ENCODE measurements at regions not wholly inside any gene's neighbourhood (a gene's known extent, or its start where the extent isn't known, plus 50 kb on each side); places are given as distances from the start of the nearest gene placed in this dataset.

DNA sequence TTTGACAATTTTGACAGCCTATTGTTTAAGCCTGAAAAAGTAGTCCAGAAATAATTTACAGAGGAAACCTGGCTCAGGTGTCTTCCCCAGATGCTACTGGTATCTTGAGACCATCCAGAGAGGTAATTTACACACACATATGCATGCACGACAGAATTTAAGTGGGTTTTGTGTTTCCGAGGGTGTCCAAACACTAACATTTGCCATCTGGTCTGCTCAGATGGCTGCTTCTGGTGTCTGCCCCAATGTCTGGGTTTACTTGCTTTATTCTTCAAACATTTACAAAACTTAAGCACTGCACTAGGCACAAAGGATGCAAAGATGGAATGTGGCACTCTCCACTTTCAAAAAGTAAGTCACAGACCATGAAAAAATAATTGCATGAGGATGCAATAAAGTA lies 226.6 kb upstream of the EGLN3 start:
- no peak overlapping the region for H3K4me3 ChIP-seq (ENCODE audit: low read length)
- DNase-seq (ENCODE audit: low read depth) = no peak
- TF ChIP-seq, protein P1, sequence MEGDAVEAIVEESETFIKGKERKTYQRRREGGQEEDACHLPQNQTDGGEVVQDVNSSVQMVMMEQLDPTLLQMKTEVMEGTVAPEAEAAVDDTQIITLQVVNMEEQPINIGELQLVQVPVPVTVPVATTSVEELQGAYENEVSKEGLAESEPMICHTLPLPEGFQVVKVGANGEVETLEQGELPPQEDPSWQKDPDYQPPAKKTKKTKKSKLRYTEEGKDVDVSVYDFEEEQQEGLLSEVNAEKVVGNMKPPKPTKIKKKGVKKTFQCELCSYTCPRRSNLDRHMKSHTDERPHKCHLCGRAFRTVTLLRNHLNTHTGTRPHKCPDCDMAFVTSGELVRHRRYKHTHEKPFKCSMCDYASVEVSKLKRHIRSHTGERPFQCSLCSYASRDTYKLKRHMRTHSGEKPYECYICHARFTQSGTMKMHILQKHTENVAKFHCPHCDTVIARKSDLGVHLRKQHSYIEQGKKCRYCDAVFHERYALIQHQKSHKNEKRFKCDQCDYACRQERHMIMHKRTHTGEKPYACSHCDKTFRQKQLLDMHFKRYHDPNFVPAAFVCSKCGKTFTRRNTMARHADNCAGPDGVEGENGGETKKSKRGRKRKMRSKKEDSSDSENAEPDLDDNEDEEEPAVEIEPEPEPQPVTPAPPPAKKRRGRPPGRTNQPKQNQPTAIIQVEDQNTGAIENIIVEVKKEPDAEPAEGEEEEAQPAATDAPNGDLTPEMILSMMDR (conservative IDR thresholded peaks at IDR 0.05; ENCODE audit: low read length) = no peak

DNA sequence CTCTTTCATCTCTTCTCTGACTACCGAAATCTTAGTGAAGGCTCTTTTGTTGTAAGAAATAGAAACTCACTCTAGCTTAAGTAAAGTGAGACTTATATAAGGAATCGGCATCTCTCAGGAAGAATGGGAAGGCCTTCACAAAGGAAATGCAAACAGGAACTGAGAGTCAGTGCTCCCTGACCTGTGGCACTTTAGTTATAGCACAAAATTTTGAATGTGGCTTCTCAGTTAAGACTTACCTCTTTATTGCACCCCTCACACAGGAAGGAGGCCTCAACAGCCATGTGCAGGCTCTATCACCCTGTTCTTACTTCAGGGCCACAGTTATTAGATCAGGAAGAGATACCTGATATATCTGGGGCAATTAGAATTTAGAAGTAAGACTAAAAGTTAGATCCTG lies 224.7 kb upstream of the EGLN3 start:
- no peak for DNase-seq (ENCODE audit: low read depth)
- TF ChIP-seq, protein P1 (conservative IDR thresholded peaks at IDR 0.05; ENCODE audit: low read length) = no peak
- H3K4me3 ChIP-seq (ENCODE audit: low read length) = no peak overlapping the region

DNA sequence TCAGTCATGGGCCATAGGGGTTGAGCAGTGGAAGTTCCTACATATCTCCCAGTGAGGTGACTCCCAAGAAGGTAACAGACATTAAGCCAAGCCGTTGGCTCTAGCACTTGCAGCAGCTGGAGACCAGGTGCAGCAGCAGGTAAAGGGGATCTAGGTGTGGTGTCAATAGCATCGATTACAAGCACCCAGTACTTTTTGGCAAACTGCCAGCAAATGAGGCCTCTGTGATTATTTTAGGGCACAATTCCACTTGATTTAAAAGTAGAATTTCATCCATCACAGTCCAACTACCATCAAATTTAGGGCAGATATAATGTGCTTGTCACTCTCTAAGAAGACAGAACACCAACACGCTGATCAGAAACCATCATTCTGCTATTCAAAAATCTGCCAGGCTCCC lies 224.1 kb upstream of the EGLN3 start:
- TF ChIP-seq, protein P1 (conservative IDR thresholded peaks at IDR 0.05; ENCODE audit: low read length) = no peak
- no peak overlapping the region for H3K4me3 ChIP-seq (ENCODE audit: low read length)
- no peak for DNase-seq (ENCODE audit: low read depth)

GRCh38 chr14:34173916-34174315 lies 223.0 kb upstream of the EGLN3 start:
- no peak for DNase-seq (ENCODE audit: low read depth)
- H3K4me3 ChIP-seq (ENCODE audit: low read length) = no peak overlapping the region
- TF ChIP-seq, protein P1 (conservative IDR thresholded peaks at IDR 0.05; ENCODE audit: low read length) = no peak

DNA sequence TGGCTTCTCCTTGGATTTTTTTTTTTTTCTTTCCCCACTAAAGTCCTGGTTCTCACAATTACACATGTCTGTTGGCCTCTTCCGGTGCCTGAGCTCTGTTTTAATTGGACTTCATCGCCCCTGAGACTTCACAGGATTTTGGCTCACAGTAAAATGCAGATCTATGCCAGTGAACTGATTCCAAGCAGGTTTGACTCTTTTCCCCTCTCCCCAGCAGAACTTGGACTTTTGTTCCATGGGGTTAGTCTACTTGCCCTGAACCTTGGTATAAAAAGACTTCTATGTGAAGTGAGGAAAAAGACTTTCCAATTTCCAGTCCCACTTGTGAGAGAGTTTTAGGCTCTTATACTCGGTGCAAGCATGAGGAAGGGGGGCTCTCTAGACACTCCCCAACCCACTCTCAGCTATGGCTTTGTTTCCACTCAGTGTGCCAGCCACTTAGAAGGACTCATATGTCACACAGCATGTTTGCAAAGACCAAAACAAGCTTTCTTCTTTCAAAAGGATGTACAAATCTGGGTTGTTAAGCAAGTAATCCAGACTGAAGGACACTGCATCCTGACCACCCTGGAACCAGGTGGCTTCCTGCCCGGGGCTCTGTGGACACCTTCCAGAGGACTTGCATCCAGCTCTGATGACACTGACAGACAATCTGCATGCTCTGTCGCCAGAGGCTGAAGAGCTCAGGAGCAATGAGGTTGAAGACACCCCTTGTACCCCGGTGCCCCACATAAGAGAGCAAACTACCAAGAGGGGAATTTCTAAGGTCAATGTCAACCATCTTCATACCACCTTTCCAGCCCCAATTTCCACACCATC lies 221.9 kb upstream of the EGLN3 start:
- TF ChIP-seq, protein P1 (conservative IDR thresholded peaks at IDR 0.05; ENCODE audit: low read length) = no peak
- no peak overlapping the region for H3K4me3 ChIP-seq (ENCODE audit: low read length)
- no peak for DNase-seq (ENCODE audit: low read depth)

DNA sequence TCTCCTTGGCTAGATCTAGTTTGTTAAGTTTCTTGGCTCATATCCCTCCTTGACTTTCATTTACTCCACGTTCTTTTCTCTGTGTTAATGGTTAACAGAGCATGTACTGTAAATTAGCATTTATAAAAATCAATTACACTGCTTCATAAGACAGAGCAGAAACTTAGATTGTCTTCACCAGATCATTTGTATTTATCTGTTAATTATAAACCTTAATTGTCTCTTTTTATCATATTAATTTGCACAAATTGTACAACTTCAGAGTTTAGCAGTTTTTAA lies 221.2 kb upstream of the EGLN3 start:
- DNase-seq (ENCODE audit: low read depth) = no peak
- no peak overlapping the region for H3K4me3 ChIP-seq (ENCODE audit: low read length)
- TF ChIP-seq, protein P1 (conservative IDR thresholded peaks at IDR 0.05; ENCODE audit: low read length) = no peak

GRCh38 chr14:34171431-34172172 lies 220.7 kb upstream of the EGLN3 start:
- TF ChIP-seq, protein P1 (conservative IDR thresholded peaks at IDR 0.05; ENCODE audit: low read length) = no peak
- H3K4me3 ChIP-seq (ENCODE audit: low read length) = no peak overlapping the region
- DNase-seq (ENCODE audit: low read depth) = no peak
